ENCODE measurements at regions not wholly inside any gene's neighbourhood (a gene's known extent, or its start where the extent isn't known, plus 50 kb on each side); places are given as distances from the start of the nearest gene placed in this dataset.

DNA sequence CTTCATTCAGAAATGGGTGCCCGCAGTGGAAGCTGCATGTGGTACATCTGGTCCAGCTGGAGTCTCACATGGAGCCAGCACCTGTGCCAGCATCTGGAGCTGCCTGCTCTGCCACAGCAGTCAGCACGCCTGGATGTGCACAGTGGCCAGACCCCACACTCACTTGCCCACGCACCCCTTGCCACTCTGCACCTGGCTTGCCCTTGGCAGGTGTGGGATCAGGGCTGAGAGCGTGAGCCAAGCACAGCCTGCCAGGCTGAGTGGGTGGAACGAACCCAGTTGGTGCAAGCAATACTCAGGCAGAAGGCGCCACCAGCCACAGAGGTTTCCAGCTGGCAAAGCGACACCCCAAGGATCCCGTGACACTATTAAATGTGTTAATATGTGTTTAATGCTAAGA lies 95.5 kb upstream of the AMOTL1 start:
- Histone ChIP-seq H3K79me2 (ENCODE audit: control insufficient read depth, insufficient read depth, low read length) (no peaks in the 10 kb centered on the region), H3K4me2 (ENCODE audit: insufficient read depth, low read length) (no peak overlapping the region), H3K27ac (ENCODE audit: extremely low read depth, low read depth, low read length) (no peak overlapping the region), H4K20me1 (replicated peaks; ENCODE audit: control insufficient read depth, insufficient read depth, low read length) (no peaks in the 10 kb centered on the region), H3K4me3 (no peak overlapping the region), H2AFZ (ENCODE audit: low read depth, low read length) (no peak overlapping the region), H3K4me1 (replicated peaks in 1 of 2; ENCODE audit: control insufficient read depth in 2 of 2, insufficient read depth in 2 of 2, low read length in 2 of 2) (peaks cover 0 to 16% of the 10 kb centered on the region in 2 experiments; a peak in 3 of 5 replicates), H3K27me3 (ENCODE audit: control insufficient read depth in 2 of 2, insufficient read depth in 2 of 2, low read length in 2 of 2) (no peaks in the 10 kb centered on the region), H3K9me3 (replicated peaks; ENCODE audit: control insufficient read depth, insufficient read depth, low read depth, low read length) (no peaks in the 10 kb centered on the region), H3K9me1 (ENCODE audit: control insufficient read depth, insufficient read depth, low read length) (no peaks in the 10 kb centered on the region), H3K9ac (ENCODE audit: insufficient read depth in 1 of 2, low read depth in 2 of 2, low read length in 2 of 2) (no peak overlapping the region), H3K36me3 (ENCODE audit: control insufficient read depth, insufficient read depth, low read length) (no peaks in the 10 kb centered on the region)
- intact Hi-C loops (cut with micrococcal nuclease) = no loop called here
- WGBS (ENCODE audit: insufficient coverage, low coverage, missing lambda C conversion rate) = 31% methylated on average over 8 of the region's 8 CpGs
- no peak for FAIRE-seq
- in situ Hi-C loops (cut with MboI) = no loop called here
- no peak for TF ChIP-seq BCL6 (CRISPR knock-in tag; IDR thresholded peaks at IDR 0.05)
- no peak for TF ChIP-seq ZBTB11 (CRISPR knock-in tag; IDR thresholded peaks at IDR 0.05)
- TF ChIP-seq PHF8 (IDR thresholded peaks at IDR 0.05; ENCODE audit: borderline replicate concordance, low read length) = no peak
- ATAC-seq = no peak
- no TSS peak for BruUV-seq (replicated peaks)
- POLR2A ChIA-PET = no interaction called here
- CTCF ChIA-PET (ENCODE audit: low intra/inter-chr PET ratio) = no interaction called here
- DNase-seq (ENCODE audit: extremely low read depth in 1 of 4, low spot score in 3 of 4) = no peak

Measured in K562 (cell line).